ENCODE measurements at regions not wholly inside any gene's neighbourhood (a gene's known extent, or its start where the extent isn't known, plus 50 kb on each side); places are given as distances from the start of the nearest gene placed in this dataset.

- Mint-ChIP-seq H3K27ac (no peak overlapping the region), H3K27me3 (ENCODE audit: insufficient read depth) (peaks cover 2% of the 10 kb centered on the region; the same call in 1 of the 2 replicates), H3K4me1 (ENCODE audit: low read depth) (no peaks in the 10 kb centered on the region), H3K9me3 (peaks cover 72% of the 10 kb centered on the region), H3K36me3 (ENCODE audit: low read depth) (0 out of 2 replicates have a peak, but pooled peaks cover 4% of the 10 kb centered on the region), H3K4me3 (no peak overlapping the region)
- DNase-seq: no peak
- TF ChIP-seq CTCF (IDR thresholded peaks at IDR 0.05): no peak
These were observed 293.3 kb downstream of the BRD1 start for GRCh38 chr22:49534386-49534785.

- no peak for DNase-seq
- no peak overlapping the region for H3K4me3 Mint-ChIP-seq
- H3K36me3 Mint-ChIP-seq (ENCODE audit: low read depth): no peaks in the 10 kb centered on the region
- H3K9me3 Mint-ChIP-seq: peaks cover 68% of the 10 kb centered on the region
- H3K27me3 Mint-ChIP-seq (ENCODE audit: insufficient read depth): peaks cover 2% of the 10 kb centered on the region; the same call in 1 of the 2 replicates
- no peaks in the 10 kb centered on the region for H3K4me1 Mint-ChIP-seq (ENCODE audit: low read depth)
- no peak for TF ChIP-seq CTCF (IDR thresholded peaks at IDR 0.05)
- H3K27ac Mint-ChIP-seq: no peak overlapping the region
These were observed 293.8 kb downstream of the BRD1 start for GRCh38 chr22:49533886-49534285.

- no peak for DNase-seq
- Mint-ChIP-seq H3K27ac (no peak overlapping the region), H3K27me3 (ENCODE audit: insufficient read depth) (peaks cover 2% of the 10 kb centered on the region; the same call in 1 of the 2 replicates), H3K36me3 (ENCODE audit: low read depth) (no peaks in the 10 kb centered on the region), H3K9me3 (peaks cover 63% of the 10 kb centered on the region), H3K4me1 (ENCODE audit: low read depth) (no peaks in the 10 kb centered on the region), H3K4me3 (no peak overlapping the region)
- TF ChIP-seq CTCF (IDR thresholded peaks at IDR 0.05): no peak
These were observed 294.5 kb downstream of the BRD1 start for GRCh38 chr22:49532869-49533802.

- no peak overlapping the region for H3K4me3 Mint-ChIP-seq
- H3K9me3 Mint-ChIP-seq: peaks cover 72% of the 10 kb centered on the region
- no peaks in the 10 kb centered on the region for H3K4me1 Mint-ChIP-seq (ENCODE audit: low read depth)
- H3K36me3 Mint-ChIP-seq (ENCODE audit: low read depth): peaks cover 8% of the 10 kb centered on the region; the same call in 1 of the 2 replicates
- DNase-seq: no peak
- TF ChIP-seq CTCF (IDR thresholded peaks at IDR 0.05): no peak
- H3K27ac Mint-ChIP-seq: no peak overlapping the region
- peaks cover 2% of the 10 kb centered on the region; the same call in 1 of the 2 replicates for H3K27me3 Mint-ChIP-seq (ENCODE audit: insufficient read depth)
These were observed 296.3 kb downstream of the BRD1 start for GRCh38 chr22:49531368-49531791.

- H3K9me3 Mint-ChIP-seq: peaks cover 73% of the 10 kb centered on the region
- H3K27me3 Mint-ChIP-seq (ENCODE audit: insufficient read depth): peaks cover 2% of the 10 kb centered on the region; the same call in 1 of the 2 replicates
These were observed 296.9 kb downstream of the BRD1 start for GRCh38 chr22:49530671-49531367.

More at GRCh38 chr22:49530671-49531367, 296.9 kb downstream of the BRD1 start:
- Mint-ChIP-seq H3K4me3 (no peak overlapping the region), H3K27ac (no peak overlapping the region), H3K4me1 (ENCODE audit: low read depth) (no peaks in the 10 kb centered on the region), H3K36me3 (ENCODE audit: low read depth) (peaks cover 8% of the 10 kb centered on the region; the same call in 1 of the 2 replicates)
- no peak for TF ChIP-seq CTCF (IDR thresholded peaks at IDR 0.05)
- DNase-seq: no peak
